Peyer's patch (tissue), 4 donors: ENCODE measurements at regions not wholly inside any gene's neighbourhood (a gene's known extent, or its start where the extent isn't known, plus 50 kb on each side); places are given as distances from the start of the nearest gene placed in this dataset.

Experiments used
- POLR2A ChIP-seq, 2 donors: fragments of 450-650 bp; IDR thresholded peaks; one replicate each; pipeline ENCODE4 v1.5.1; 2017; ENCODE audit warnings: antibody characterized with exemption in 2 of 2, mild to moderate bottlenecking in 2 of 2, moderate library complexity in 2 of 2
- TF ChIP-seq, protein P1 (sequence below), 6 experiments: fragments of 450-650 bp in 4 of 6; fragments of 200-600 bp in 2 of 6; sonication (generic) in 1 of 6; IDR thresholded peaks; one replicate each; pipeline ENCODE4 v1.5.1; 2017 to 2019; ENCODE audit warnings: antibody characterized with exemption in 6 of 6, mild to moderate bottlenecking in 3 of 6, moderate library complexity in 1 of 6

DNA sequence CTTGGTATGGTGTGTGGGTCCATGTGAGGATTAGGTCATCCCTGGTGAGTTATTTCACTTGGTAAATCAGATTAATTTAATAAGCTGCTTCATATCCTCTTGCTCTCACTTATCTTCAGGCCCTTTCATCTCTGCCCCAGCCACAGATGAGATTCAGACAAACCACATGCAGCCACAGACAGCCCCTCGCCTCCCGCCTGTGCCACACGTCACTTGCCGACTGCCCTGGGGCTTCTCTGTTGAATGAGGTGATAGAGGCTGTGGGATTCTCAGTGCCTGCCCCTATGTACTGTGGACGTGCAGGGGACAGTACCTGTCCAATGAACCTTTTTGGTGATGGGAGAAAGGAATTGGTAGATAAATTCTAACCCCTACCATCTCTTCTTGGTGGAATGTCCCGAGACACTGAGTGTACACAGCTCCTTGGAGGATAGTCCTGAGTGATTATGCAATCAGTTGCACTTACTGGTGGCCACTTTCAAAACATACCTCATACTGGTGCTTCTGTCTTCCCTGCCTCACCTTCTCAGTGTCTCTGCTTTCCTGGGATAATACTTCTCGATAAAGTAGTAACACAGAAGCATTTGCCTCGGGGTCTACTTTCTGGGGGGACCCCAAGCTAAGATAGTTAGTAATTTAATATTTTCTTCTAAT, 248.7 kb downstream of the TTC6 start:
- TF ChIP-seq, protein P1, sequence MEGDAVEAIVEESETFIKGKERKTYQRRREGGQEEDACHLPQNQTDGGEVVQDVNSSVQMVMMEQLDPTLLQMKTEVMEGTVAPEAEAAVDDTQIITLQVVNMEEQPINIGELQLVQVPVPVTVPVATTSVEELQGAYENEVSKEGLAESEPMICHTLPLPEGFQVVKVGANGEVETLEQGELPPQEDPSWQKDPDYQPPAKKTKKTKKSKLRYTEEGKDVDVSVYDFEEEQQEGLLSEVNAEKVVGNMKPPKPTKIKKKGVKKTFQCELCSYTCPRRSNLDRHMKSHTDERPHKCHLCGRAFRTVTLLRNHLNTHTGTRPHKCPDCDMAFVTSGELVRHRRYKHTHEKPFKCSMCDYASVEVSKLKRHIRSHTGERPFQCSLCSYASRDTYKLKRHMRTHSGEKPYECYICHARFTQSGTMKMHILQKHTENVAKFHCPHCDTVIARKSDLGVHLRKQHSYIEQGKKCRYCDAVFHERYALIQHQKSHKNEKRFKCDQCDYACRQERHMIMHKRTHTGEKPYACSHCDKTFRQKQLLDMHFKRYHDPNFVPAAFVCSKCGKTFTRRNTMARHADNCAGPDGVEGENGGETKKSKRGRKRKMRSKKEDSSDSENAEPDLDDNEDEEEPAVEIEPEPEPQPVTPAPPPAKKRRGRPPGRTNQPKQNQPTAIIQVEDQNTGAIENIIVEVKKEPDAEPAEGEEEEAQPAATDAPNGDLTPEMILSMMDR (IDR thresholded peaks at IDR 0.05) = no peak
- no peak for TF ChIP-seq POLR2A (IDR thresholded peaks at IDR 0.05)
